ENCODE measurements at regions not wholly inside any gene's neighbourhood (a gene's known extent, or its start where the extent isn't known, plus 50 kb on each side); places are given as distances from the start of the nearest gene placed in this dataset.

GRCh38 chrX:95884186-95884585 lies 800.5 kb upstream of the DIAPH2 start:
- Histone ChIP-seq H3K4me1 (ENCODE audit: control extremely low read depth in 1 of 4, control insufficient read depth in 4 of 4, insufficient read depth in 4 of 4, low read length in 3 of 4) (no peaks in the 10 kb centered on the region), H3K27ac (ENCODE audit: insufficient read depth in 1 of 2, low read depth in 1 of 2, low read length in 2 of 2, poor library complexity in 1 of 2, severe bottlenecking in 2 of 2) (no peak overlapping the region), H3K4me3 (ENCODE audit: control insufficient read depth in 1 of 7, extremely low read depth in 1 of 7, insufficient read depth in 4 of 7, low read depth in 2 of 7, low read length in 6 of 7) (no peak overlapping the region), H3K9me3 (ENCODE audit: control extremely low read depth in 1 of 5, control insufficient read depth in 4 of 5, insufficient read depth in 2 of 5, low read depth in 1 of 5, low read length in 4 of 5) (no peaks in the 10 kb centered on the region), H3K27me3 (replicated peaks in 2 of 5; ENCODE audit: control insufficient read depth in 4 of 5, insufficient read depth in 5 of 5, low read length in 4 of 5) (no peaks in the 10 kb centered on the region), H3K36me3 (ENCODE audit: control insufficient read depth in 4 of 4, insufficient read depth in 4 of 4, low read length in 3 of 4) (no peaks in the 10 kb centered on the region)
- ChIA-PET POLR2A (no interaction called here), CTCF (no interaction called here)
- WGBS (ENCODE audit: insufficient coverage): 100% methylated on average over 2 of the region's 2 CpGs
- DNase-seq: no peak

- H3K27ac ChIP-seq (ENCODE audit: insufficient read depth in 1 of 2, low read depth in 1 of 2, low read length in 2 of 2, poor library complexity in 1 of 2, severe bottlenecking in 2 of 2): no peak overlapping the region
- no peak overlapping the region for H3K4me3 ChIP-seq (ENCODE audit: control insufficient read depth in 1 of 7, extremely low read depth in 1 of 7, insufficient read depth in 4 of 7, low read depth in 2 of 7, low read length in 6 of 7)
- ChIA-PET POLR2A (no interaction called here), CTCF (no interaction called here)
- H3K27me3 ChIP-seq (replicated peaks in 2 of 5; ENCODE audit: control insufficient read depth in 4 of 5, insufficient read depth in 5 of 5, low read length in 4 of 5): no peaks in the 10 kb centered on the region
- no peaks in the 10 kb centered on the region for H3K9me3 ChIP-seq (ENCODE audit: control extremely low read depth in 1 of 5, control insufficient read depth in 4 of 5, insufficient read depth in 2 of 5, low read depth in 1 of 5, low read length in 4 of 5)
- H3K36me3 ChIP-seq (ENCODE audit: control insufficient read depth in 4 of 4, insufficient read depth in 4 of 4, low read length in 3 of 4): no peaks in the 10 kb centered on the region
- DNase-seq: no peak
- no peaks in the 10 kb centered on the region for H3K4me1 ChIP-seq (ENCODE audit: control extremely low read depth in 1 of 4, control insufficient read depth in 4 of 4, insufficient read depth in 4 of 4, low read length in 3 of 4)
- 100% methylated on average over 1 of the region's 3 CpGs for WGBS (ENCODE audit: insufficient coverage)
Observed at GRCh38 chrX:95885074-95885473, 799.6 kb upstream of the DIAPH2 start.

GRCh38 chrX:95889279-95889678 lies 795.4 kb upstream of the DIAPH2 start:
- no peak overlapping the region for H3K4me3 ChIP-seq (ENCODE audit: control insufficient read depth in 1 of 7, extremely low read depth in 1 of 7, insufficient read depth in 4 of 7, low read depth in 2 of 7, low read length in 6 of 7)
- CTCF ChIA-PET: no interaction called here
- no peaks in the 10 kb centered on the region for H3K36me3 ChIP-seq (ENCODE audit: control insufficient read depth in 4 of 4, insufficient read depth in 4 of 4, low read length in 3 of 4)
- POLR2A ChIA-PET: no interaction called here
- DNase-seq: no peak
- no peak overlapping the region for H3K27ac ChIP-seq (ENCODE audit: insufficient read depth in 1 of 2, low read depth in 1 of 2, low read length in 2 of 2, poor library complexity in 1 of 2, severe bottlenecking in 2 of 2)
- no peaks in the 10 kb centered on the region for H3K27me3 ChIP-seq (replicated peaks in 2 of 5; ENCODE audit: control insufficient read depth in 4 of 5, insufficient read depth in 5 of 5, low read length in 4 of 5)
- no peaks in the 10 kb centered on the region for H3K4me1 ChIP-seq (ENCODE audit: control extremely low read depth in 1 of 4, control insufficient read depth in 4 of 4, insufficient read depth in 4 of 4, low read length in 3 of 4)
- WGBS (ENCODE audit: insufficient coverage): 100% methylated on average over 1 of the region's 1 CpG
- no peaks in the 10 kb centered on the region for H3K9me3 ChIP-seq (ENCODE audit: control extremely low read depth in 1 of 5, control insufficient read depth in 4 of 5, insufficient read depth in 2 of 5, low read depth in 1 of 5, low read length in 4 of 5)

- no peak overlapping the region for H3K4me3 ChIP-seq (ENCODE audit: control insufficient read depth in 1 of 7, extremely low read depth in 1 of 7, insufficient read depth in 4 of 7, low read depth in 2 of 7, low read length in 6 of 7)
- H3K27ac ChIP-seq (ENCODE audit: insufficient read depth in 1 of 2, low read depth in 1 of 2, low read length in 2 of 2, poor library complexity in 1 of 2, severe bottlenecking in 2 of 2): no peak overlapping the region
- no peaks in the 10 kb centered on the region for H3K27me3 ChIP-seq (replicated peaks in 2 of 5; ENCODE audit: control insufficient read depth in 4 of 5, insufficient read depth in 5 of 5, low read length in 4 of 5)
- H3K4me1 ChIP-seq (ENCODE audit: control extremely low read depth in 1 of 4, control insufficient read depth in 4 of 4, insufficient read depth in 4 of 4, low read length in 3 of 4): no peaks in the 10 kb centered on the region
- no peak for DNase-seq
- H3K36me3 ChIP-seq (ENCODE audit: control insufficient read depth in 4 of 4, insufficient read depth in 4 of 4, low read length in 3 of 4): no peaks in the 10 kb centered on the region
- no CpG with 5 or more reads among the region's 2 CpGs for WGBS (ENCODE audit: insufficient coverage)
- no peaks in the 10 kb centered on the region for H3K9me3 ChIP-seq (ENCODE audit: control extremely low read depth in 1 of 5, control insufficient read depth in 4 of 5, insufficient read depth in 2 of 5, low read depth in 1 of 5, low read length in 4 of 5)
- POLR2A ChIA-PET: no interaction called here
- CTCF ChIA-PET: no interaction called here
Observed at GRCh38 chrX:95893636-95894035, 791.0 kb upstream of the DIAPH2 start.

- Histone ChIP-seq H3K9me3 (ENCODE audit: control extremely low read depth in 1 of 5, control insufficient read depth in 4 of 5, insufficient read depth in 2 of 5, low read depth in 1 of 5, low read length in 4 of 5) (no peaks in the 10 kb centered on the region), H3K4me1 (ENCODE audit: control extremely low read depth in 1 of 4, control insufficient read depth in 4 of 4, insufficient read depth in 4 of 4, low read length in 3 of 4) (no peaks in the 10 kb centered on the region), H3K36me3 (ENCODE audit: control insufficient read depth in 4 of 4, insufficient read depth in 4 of 4, low read length in 3 of 4) (no peaks in the 10 kb centered on the region), H3K4me3 (ENCODE audit: control insufficient read depth in 1 of 7, extremely low read depth in 1 of 7, insufficient read depth in 4 of 7, low read depth in 2 of 7, low read length in 6 of 7) (no peak overlapping the region), H3K27ac (ENCODE audit: insufficient read depth in 1 of 2, low read depth in 1 of 2, low read length in 2 of 2, poor library complexity in 1 of 2, severe bottlenecking in 2 of 2) (no peak overlapping the region), H3K27me3 (replicated peaks in 2 of 5; ENCODE audit: control insufficient read depth in 4 of 5, insufficient read depth in 5 of 5, low read length in 4 of 5) (no peaks in the 10 kb centered on the region)
- 36% methylated on average over 3 of the region's 3 CpGs for WGBS (ENCODE audit: insufficient coverage)
- no peak for DNase-seq
- ChIA-PET POLR2A (no interaction called here), CTCF (no interaction called here)
Observed at GRCh38 chrX:95903490-95903889, 781.2 kb upstream of the DIAPH2 start.

GRCh38 chrX:95903975-95904374 lies 780.7 kb upstream of the DIAPH2 start:
- CTCF ChIA-PET: no interaction called here
- Histone ChIP-seq H3K27ac (ENCODE audit: insufficient read depth in 1 of 2, low read depth in 1 of 2, low read length in 2 of 2, poor library complexity in 1 of 2, severe bottlenecking in 2 of 2) (no peak overlapping the region), H3K36me3 (ENCODE audit: control insufficient read depth in 4 of 4, insufficient read depth in 4 of 4, low read length in 3 of 4) (no peaks in the 10 kb centered on the region), H3K4me1 (ENCODE audit: control extremely low read depth in 1 of 4, control insufficient read depth in 4 of 4, insufficient read depth in 4 of 4, low read length in 3 of 4) (no peaks in the 10 kb centered on the region), H3K9me3 (ENCODE audit: control extremely low read depth in 1 of 5, control insufficient read depth in 4 of 5, insufficient read depth in 2 of 5, low read depth in 1 of 5, low read length in 4 of 5) (no peaks in the 10 kb centered on the region), H3K4me3 (ENCODE audit: control insufficient read depth in 1 of 7, extremely low read depth in 1 of 7, insufficient read depth in 4 of 7, low read depth in 2 of 7, low read length in 6 of 7) (no peak overlapping the region), H3K27me3 (replicated peaks in 2 of 5; ENCODE audit: control insufficient read depth in 4 of 5, insufficient read depth in 5 of 5, low read length in 4 of 5) (no peaks in the 10 kb centered on the region)
- DNase-seq: no peak
- 70% methylated on average over 2 of the region's 3 CpGs for WGBS (ENCODE audit: insufficient coverage)
- POLR2A ChIA-PET: no interaction called here

- DNase-seq: no peak
- Histone ChIP-seq H3K4me3 (ENCODE audit: control insufficient read depth in 1 of 7, extremely low read depth in 1 of 7, insufficient read depth in 4 of 7, low read depth in 2 of 7, low read length in 6 of 7) (no peak overlapping the region), H3K27ac (ENCODE audit: insufficient read depth in 1 of 2, low read depth in 1 of 2, low read length in 2 of 2, poor library complexity in 1 of 2, severe bottlenecking in 2 of 2) (no peak overlapping the region), H3K27me3 (replicated peaks in 2 of 5; ENCODE audit: control insufficient read depth in 4 of 5, insufficient read depth in 5 of 5, low read length in 4 of 5) (no peaks in the 10 kb centered on the region), H3K36me3 (ENCODE audit: control insufficient read depth in 4 of 4, insufficient read depth in 4 of 4, low read length in 3 of 4) (no peaks in the 10 kb centered on the region), H3K4me1 (ENCODE audit: control extremely low read depth in 1 of 4, control insufficient read depth in 4 of 4, insufficient read depth in 4 of 4, low read length in 3 of 4) (no peaks in the 10 kb centered on the region), H3K9me3 (ENCODE audit: control extremely low read depth in 1 of 5, control insufficient read depth in 4 of 5, insufficient read depth in 2 of 5, low read depth in 1 of 5, low read length in 4 of 5) (no peaks in the 10 kb centered on the region)
- ChIA-PET POLR2A (no interaction called here), CTCF (no interaction called here)
- 0% methylated on average over 1 of the region's 1 CpG for WGBS (ENCODE audit: insufficient coverage)
Observed at GRCh38 chrX:95907081-95907480, 777.6 kb upstream of the DIAPH2 start.

- no peaks in the 10 kb centered on the region for H3K9me3 ChIP-seq (ENCODE audit: control extremely low read depth in 1 of 5, control insufficient read depth in 4 of 5, insufficient read depth in 2 of 5, low read depth in 1 of 5, low read length in 4 of 5)
- H3K27ac ChIP-seq (ENCODE audit: insufficient read depth in 1 of 2, low read depth in 1 of 2, low read length in 2 of 2, poor library complexity in 1 of 2, severe bottlenecking in 2 of 2): no peak overlapping the region
- DNase-seq: no peak
- no peaks in the 10 kb centered on the region for H3K27me3 ChIP-seq (replicated peaks in 2 of 5; ENCODE audit: control insufficient read depth in 4 of 5, insufficient read depth in 5 of 5, low read length in 4 of 5)
- POLR2A ChIA-PET: no interaction called here
- H3K4me3 ChIP-seq (ENCODE audit: control insufficient read depth in 1 of 7, extremely low read depth in 1 of 7, insufficient read depth in 4 of 7, low read depth in 2 of 7, low read length in 6 of 7): no peak overlapping the region
- WGBS (ENCODE audit: insufficient coverage): 89% methylated on average over 1 of the region's 1 CpG
- CTCF ChIA-PET: no interaction called here
- no peaks in the 10 kb centered on the region for H3K4me1 ChIP-seq (ENCODE audit: control extremely low read depth in 1 of 4, control insufficient read depth in 4 of 4, insufficient read depth in 4 of 4, low read length in 3 of 4)
- H3K36me3 ChIP-seq (ENCODE audit: control insufficient read depth in 4 of 4, insufficient read depth in 4 of 4, low read length in 3 of 4): no peaks in the 10 kb centered on the region
Observed at GRCh38 chrX:95911062-95911461, 773.6 kb upstream of the DIAPH2 start.

Data from common myeloid progenitor, CD34-positive (primary cell).